K562 (cell line): ENCODE measurements at regions not wholly inside any gene's neighbourhood (a gene's known extent, or its start where the extent isn't known, plus 50 kb on each side); places are given as distances from the start of the nearest gene placed in this dataset.

Source experiments
- L3MBTL2 ChIP-seq: fragments of 450-650 bp; IDR thresholded peaks from 2 replicates; pipeline ENCODE4 v1.6.1; 2016; ENCODE audit warnings: mild to moderate bottlenecking, moderate library complexity
- MGA ChIP-seq: fragments of 450-650 bp; IDR thresholded peaks from 2 replicates; pipeline ENCODE4 v1.6.1; 2016; ENCODE audit warnings: mild to moderate bottlenecking, moderate library complexity

DNA sequence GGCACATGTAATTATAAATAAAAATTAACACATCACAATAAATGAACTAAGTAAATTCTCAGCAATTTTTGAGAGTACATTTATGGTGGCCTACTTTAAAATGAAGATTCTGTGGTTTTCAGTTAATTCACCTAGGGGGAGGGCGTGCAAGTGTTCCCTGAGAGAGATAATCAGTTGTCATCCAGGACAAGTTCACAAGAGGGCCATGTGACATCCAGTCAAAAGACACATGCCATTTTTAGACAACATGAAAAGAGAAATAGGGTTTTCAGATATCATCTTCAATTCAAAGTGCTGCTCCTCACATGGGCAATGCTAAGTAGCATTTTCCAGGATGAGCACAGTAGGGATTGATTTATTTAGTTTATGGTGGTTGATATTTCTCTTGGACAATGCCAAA lies 393.7 kb downstream of the STK39 start (continued):
- peak; percentile 39; the same call in 1 of the 2 replicates for TF ChIP-seq MGA
- 0 out of 2 replicates have a peak, but pooled peaks have one; percentile 38 for TF ChIP-seq L3MBTL2
